ENCODE measurements at regions not wholly inside any gene's neighbourhood (a gene's known extent, or its start where the extent isn't known, plus 50 kb on each side); places are given as distances from the start of the nearest gene placed in this dataset.

DNA sequence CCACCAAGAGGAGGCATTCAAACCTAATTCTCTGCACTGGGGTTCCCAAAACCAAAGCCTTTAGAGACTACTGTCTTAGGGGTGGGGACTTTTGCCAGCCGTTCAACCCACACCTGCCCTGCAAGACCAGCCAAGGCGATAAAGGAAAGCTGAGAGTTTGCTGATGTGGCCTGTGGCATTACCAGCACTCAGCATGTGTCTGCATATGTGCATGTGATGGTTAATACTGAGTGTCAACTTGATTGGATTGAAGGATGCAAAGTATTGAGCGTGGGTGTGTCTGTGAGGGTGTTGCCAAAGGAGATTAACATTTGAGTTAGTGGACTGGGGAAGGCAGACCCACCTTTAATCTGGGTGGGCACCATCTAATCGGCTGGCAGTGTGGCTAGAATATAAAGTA is 474.2 kb downstream of the MED10 start:
- H3K9me3 Mint-ChIP-seq = no peaks in the 10 kb centered on the region; a peak in 2 of 5 replicates
- Histone ChIP-seq H3K14ac (ENCODE audit: insufficient read depth, low read length) (no peak overlapping the region), H3K23ac (ENCODE audit: insufficient read length, low read depth, low read length) (no peak overlapping the region), H4K5ac (ENCODE audit: insufficient read length, low read depth, low read length) (no peak overlapping the region), H3T11ph (ENCODE audit: low read length) (no peak overlapping the region), H3K56ac (ENCODE audit: insufficient read length, low read depth, low read length) (no peak overlapping the region), H3K9me3 (ENCODE audit: control insufficient read depth, low read depth, low read length) (no peaks in the 10 kb centered on the region), H2AK5ac (ENCODE audit: insufficient read length, low read length) (no peak overlapping the region), H3K18ac (ENCODE audit: insufficient read length, low read depth, low read length) (no peak overlapping the region), H3K79me2 (ENCODE audit: insufficient read depth, low read length) (no peaks in the 10 kb centered on the region), H4K8ac (replicated peaks; ENCODE audit: insufficient read length, low read depth, low read length) (no peak overlapping the region), H3K9ac (ENCODE audit: extremely low read depth, insufficient read length, low read length) (no peak overlapping the region), H3K4ac (ENCODE audit: low read depth, low read length) (no peak overlapping the region), H2BK5ac (ENCODE audit: insufficient read length, low read length) (no peak overlapping the region), H2AFZ (ENCODE audit: low read length) (no peak overlapping the region), H3K4me2 (ENCODE audit: insufficient read depth, insufficient read length, low read length) (no peak overlapping the region), H3K79me1 (ENCODE audit: insufficient read depth, low read depth, low read length, poor library complexity, severe bottlenecking) (no peaks in the 10 kb centered on the region), H4K91ac (ENCODE audit: insufficient read length, low read depth, low read length) (no peak overlapping the region), H3K27me3 (ENCODE audit: insufficient read depth, low read length) (no peaks in the 10 kb centered on the region), H2BK20ac (ENCODE audit: low read depth, low read length, poor library complexity, severe bottlenecking) (no peak overlapping the region), H2BK12ac (ENCODE audit: insufficient read length, low read depth, low read length) (no peak overlapping the region), H2BK15ac (ENCODE audit: low read depth, low read length) (no peak overlapping the region), H3K27ac (ENCODE audit: insufficient read length, low read depth, low read length) (no peak overlapping the region), H4K20me1 (ENCODE audit: control insufficient read depth, insufficient read depth, insufficient read length) (no peaks in the 10 kb centered on the region), H3K23me2 (ENCODE audit: insufficient read length, low read depth, low read length, poor library complexity, severe bottlenecking) (no peaks in the 10 kb centered on the region), H2BK120ac (ENCODE audit: low read depth, low read length, poor library complexity, severe bottlenecking) (no peak overlapping the region), H3K4me1 (ENCODE audit: insufficient read depth, low read length) (peaks cover 8% of the 10 kb centered on the region; the same call in 1 of the 2 replicates)
- TF ChIP-seq, protein P1, sequence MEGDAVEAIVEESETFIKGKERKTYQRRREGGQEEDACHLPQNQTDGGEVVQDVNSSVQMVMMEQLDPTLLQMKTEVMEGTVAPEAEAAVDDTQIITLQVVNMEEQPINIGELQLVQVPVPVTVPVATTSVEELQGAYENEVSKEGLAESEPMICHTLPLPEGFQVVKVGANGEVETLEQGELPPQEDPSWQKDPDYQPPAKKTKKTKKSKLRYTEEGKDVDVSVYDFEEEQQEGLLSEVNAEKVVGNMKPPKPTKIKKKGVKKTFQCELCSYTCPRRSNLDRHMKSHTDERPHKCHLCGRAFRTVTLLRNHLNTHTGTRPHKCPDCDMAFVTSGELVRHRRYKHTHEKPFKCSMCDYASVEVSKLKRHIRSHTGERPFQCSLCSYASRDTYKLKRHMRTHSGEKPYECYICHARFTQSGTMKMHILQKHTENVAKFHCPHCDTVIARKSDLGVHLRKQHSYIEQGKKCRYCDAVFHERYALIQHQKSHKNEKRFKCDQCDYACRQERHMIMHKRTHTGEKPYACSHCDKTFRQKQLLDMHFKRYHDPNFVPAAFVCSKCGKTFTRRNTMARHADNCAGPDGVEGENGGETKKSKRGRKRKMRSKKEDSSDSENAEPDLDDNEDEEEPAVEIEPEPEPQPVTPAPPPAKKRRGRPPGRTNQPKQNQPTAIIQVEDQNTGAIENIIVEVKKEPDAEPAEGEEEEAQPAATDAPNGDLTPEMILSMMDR (conservative IDR thresholded peaks at IDR 0.05) = no peak
- H3K27me3 Mint-ChIP-seq (ENCODE audit: low read depth) = peaks cover 2% of the 10 kb centered on the region; the same call in 1 of the 2 replicates
- peaks cover 16 to 21% of the 10 kb centered on the region in 2 experiments for H3K4me1 Mint-ChIP-seq
- no peaks in the 10 kb centered on the region; a peak in 1 of 7 replicates for H3K36me3 Mint-ChIP-seq (ENCODE audit: insufficient read depth in 1 of 3, low read depth in 3 of 3)
- no peak overlapping the region; a peak in 1 of 7 replicates for H3K27ac Mint-ChIP-seq
- no CpG with 5 or more reads among the region's 4 CpGs for WGBS (ENCODE audit: extremely low coverage, insufficient read length, low lambda C conversion rate)
- H3K4me3 Mint-ChIP-seq = no peak overlapping the region
- DNase-seq = no peak
